Loucy (cell line): ENCODE measurements at regions not wholly inside any gene's neighbourhood (a gene's known extent, or its start where the extent isn't known, plus 50 kb on each side); places are given as distances from the start of the nearest gene placed in this dataset.

Experiments used
- CTCF ChIP-seq: fragments of 200-600 bp; sonication (generic); conservative IDR thresholded peaks from 2 replicates; pipeline ENCODE4 v1.5.1; 2014; ENCODE audit warnings: mild to moderate bottlenecking, antibody characterized with exemption, low read length
- EZH2phosphoT487 ChIP-seq: fragments of 200-600 bp; IDR thresholded peaks from 2 replicates; pipeline ENCODE4 v1.6.1; 2018; ENCODE audit warnings: antibody characterized with exemption, mild to moderate bottlenecking, moderate library complexity, borderline replicate concordance

GRCh38 chr5:35408146-35408545, 177.9 kb upstream of the PRLR start:
- TF ChIP-seq CTCF (no peak), EZH2phosphoT487 (no peak)
